Uterus (tissue), 3 donors: ENCODE measurements at regions not wholly inside any gene's neighbourhood (a gene's known extent, or its start where the extent isn't known, plus 50 kb on each side); places are given as distances from the start of the nearest gene placed in this dataset.
"Not testable (repeated sequence)": the region's sequence is repeated elsewhere in the genome, so short reads cannot be mapped to it uniquely, and the experiment has no call there.

Experiments used
- DNase-seq, 2 donors: peaks; one replicate each; pipeline ENCODE4 v3.0.0-alpha.2; 2019 to 2020
- H3K27ac ChIP-seq, 2 donors: fragments of 200-600 bp; sonication (generic); 1 replicate in 1 of 2; 2 replicates in 1 of 2; pipeline ENCODE4 v1.5.1; 2016 to 2018
- H3K27me3 ChIP-seq, 2 donors: fragments of 200-600 bp; sonication (generic); one replicate each; pipeline ENCODE4 v1.5.1; 2018 to 2019; ENCODE audit warnings: control low read depth in 1 of 2
- H3K36me3 ChIP-seq, 2 donors: fragments of 200-600 bp; sonication (generic); one replicate each; pipeline ENCODE4 v1.5.1; 2019; ENCODE audit warnings: control low read depth in 1 of 2
- H3K4me1 ChIP-seq, 2 donors: fragments of 200-600 bp; sonication (generic); one replicate each; pipeline ENCODE4 v1.5.1; 2018 to 2019; ENCODE audit warnings: control low read depth in 1 of 2
- H3K4me3 ChIP-seq, 2 donors: fragments of 200-600 bp; sonication (generic); 1 replicate in 1 of 2; 2 replicates in 1 of 2; pipeline ENCODE4 v1.5.1; 2018 to 2019; ENCODE audit warnings: mild to moderate bottlenecking in 1 of 2
- H3K9me3 ChIP-seq, 2 donors: fragments of 200-600 bp; sonication (generic); one replicate each; pipeline ENCODE4 v1.5.1; 2019; ENCODE audit warnings: control low read depth in 1 of 2
- POLR2A ChIP-seq, 2 donors: fragments of 450-650 bp; IDR thresholded peaks; one replicate each; pipeline ENCODE4 v1.6.1; 2016; ENCODE audit warnings: antibody characterized with exemption in 2 of 2, mild to moderate bottlenecking in 1 of 2, moderate library complexity in 1 of 2
- intact Hi-C: fragments of 100-400 bp; cut with DNase I; formaldehyde crosslinking; loops from one replicate; pipeline ENCODE4 v1.15.1; 2023; ENCODE audit warnings: low total_unique reads
- TF ChIP-seq, protein P1 (sequence below), 4 experiments: fragments of 200-600 bp in 2 of 4; fragments of 450-650 bp in 2 of 4; sonication (generic) in 2 of 4; IDR thresholded peaks; one replicate each; pipeline ENCODE4 v1.5.1; 2016 to 2019; ENCODE audit warnings: antibody characterized with exemption in 4 of 4, mild to moderate bottlenecking in 2 of 4, moderate library complexity in 1 of 4
- donor health status: DM: yes; HTN: yes; CAD: no.

DNA sequence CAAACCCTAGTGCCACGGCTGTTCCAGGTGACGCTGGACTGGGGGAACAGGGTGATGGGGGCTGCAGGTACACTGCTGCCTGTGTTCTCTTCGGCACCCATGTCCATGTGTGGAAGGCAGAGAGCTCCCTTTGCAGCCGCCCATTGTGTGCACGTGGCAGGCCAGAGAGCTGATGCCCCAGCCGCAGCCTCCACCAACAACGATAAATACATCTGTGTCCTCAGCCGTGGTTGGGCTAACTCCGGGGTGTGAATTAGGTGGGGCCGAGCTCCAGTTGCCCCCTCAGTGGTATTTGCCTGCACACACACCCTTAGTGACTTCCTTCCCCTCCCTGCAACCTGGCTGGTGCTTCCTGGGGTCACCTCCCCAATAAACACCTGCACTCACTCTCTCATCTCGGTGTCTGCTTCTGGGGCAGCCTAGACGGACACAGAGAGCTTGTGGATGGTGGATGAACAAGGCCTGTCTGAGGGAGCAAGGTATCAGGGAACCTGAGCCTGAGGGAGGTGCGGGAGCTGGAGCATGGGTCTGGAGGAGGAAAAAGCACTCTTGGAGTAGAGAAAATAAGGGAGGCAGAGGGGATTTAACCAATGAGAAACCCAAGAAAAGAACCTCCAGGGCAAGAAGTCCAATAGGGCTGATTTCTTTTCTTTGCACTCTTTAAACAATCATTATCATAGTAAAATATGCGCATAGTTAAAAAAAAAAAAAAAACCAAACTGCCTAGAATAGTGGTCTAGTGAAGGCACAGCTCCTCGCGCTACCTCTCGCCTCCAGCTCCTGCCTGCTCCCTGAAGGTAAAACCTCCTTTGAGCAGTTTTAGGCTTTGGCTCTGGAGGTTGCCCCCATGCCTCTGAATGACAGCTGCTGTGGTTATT is 112.6 kb downstream of the ZNF664 start:
- intact Hi-C loops: no loop called here
- Histone ChIP-seq H3K36me3 (no peaks in the 10 kb centered on the region), H3K4me3 (no peak overlapping the region), H3K9me3 (no peaks in the 10 kb centered on the region), H3K27ac (no peak overlapping the region), H3K27me3 (no peaks in the 10 kb centered on the region), H3K4me1 (no peaks in the 10 kb centered on the region)
- DNase-seq: no peak
- TF ChIP-seq, protein P1, sequence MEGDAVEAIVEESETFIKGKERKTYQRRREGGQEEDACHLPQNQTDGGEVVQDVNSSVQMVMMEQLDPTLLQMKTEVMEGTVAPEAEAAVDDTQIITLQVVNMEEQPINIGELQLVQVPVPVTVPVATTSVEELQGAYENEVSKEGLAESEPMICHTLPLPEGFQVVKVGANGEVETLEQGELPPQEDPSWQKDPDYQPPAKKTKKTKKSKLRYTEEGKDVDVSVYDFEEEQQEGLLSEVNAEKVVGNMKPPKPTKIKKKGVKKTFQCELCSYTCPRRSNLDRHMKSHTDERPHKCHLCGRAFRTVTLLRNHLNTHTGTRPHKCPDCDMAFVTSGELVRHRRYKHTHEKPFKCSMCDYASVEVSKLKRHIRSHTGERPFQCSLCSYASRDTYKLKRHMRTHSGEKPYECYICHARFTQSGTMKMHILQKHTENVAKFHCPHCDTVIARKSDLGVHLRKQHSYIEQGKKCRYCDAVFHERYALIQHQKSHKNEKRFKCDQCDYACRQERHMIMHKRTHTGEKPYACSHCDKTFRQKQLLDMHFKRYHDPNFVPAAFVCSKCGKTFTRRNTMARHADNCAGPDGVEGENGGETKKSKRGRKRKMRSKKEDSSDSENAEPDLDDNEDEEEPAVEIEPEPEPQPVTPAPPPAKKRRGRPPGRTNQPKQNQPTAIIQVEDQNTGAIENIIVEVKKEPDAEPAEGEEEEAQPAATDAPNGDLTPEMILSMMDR (IDR thresholded peaks at IDR 0.05): no peak
- TF ChIP-seq POLR2A (IDR thresholded peaks at IDR 0.05): no peak

DNA sequence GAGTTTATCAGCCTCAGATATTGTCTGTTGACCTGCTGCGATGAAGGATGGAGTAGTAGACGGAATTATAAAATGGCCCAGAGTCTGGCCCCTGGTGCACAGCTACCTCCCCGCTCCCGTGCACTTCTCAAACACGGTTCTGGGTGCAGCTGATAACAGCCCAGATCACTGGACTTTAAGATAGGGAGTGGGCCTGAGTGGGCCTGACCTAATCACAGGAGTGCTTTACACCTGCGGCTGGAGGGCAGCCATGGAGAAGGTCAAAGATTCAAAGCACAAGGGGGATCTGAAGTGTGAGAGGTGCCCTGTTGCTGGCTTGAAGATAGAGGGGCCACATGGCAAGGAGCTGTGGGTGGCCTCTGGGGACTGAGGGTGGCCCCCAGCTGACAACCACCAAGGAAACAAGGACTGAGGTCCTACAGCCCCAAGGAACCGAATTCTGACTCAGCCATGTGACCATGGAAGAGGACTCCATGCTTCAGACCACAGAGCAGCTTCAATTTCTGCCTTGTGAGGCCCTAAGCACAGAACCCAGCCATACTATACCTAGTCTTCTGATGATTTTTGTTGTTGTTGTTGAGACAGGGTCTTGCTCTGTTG is 113.4 kb downstream of the ZNF664 start:
- no peak for DNase-seq
- intact Hi-C loops: no loop called here
- no peak for TF ChIP-seq POLR2A (IDR thresholded peaks at IDR 0.05)
- TF ChIP-seq, protein P1 (IDR thresholded peaks at IDR 0.05): no peak
- Histone ChIP-seq H3K27ac (no peak overlapping the region), H3K36me3 (no peaks in the 10 kb centered on the region), H3K27me3 (no peaks in the 10 kb centered on the region), H3K4me3 (no peak overlapping the region), H3K9me3 (no peaks in the 10 kb centered on the region), H3K4me1 (no peaks in the 10 kb centered on the region)

DNA sequence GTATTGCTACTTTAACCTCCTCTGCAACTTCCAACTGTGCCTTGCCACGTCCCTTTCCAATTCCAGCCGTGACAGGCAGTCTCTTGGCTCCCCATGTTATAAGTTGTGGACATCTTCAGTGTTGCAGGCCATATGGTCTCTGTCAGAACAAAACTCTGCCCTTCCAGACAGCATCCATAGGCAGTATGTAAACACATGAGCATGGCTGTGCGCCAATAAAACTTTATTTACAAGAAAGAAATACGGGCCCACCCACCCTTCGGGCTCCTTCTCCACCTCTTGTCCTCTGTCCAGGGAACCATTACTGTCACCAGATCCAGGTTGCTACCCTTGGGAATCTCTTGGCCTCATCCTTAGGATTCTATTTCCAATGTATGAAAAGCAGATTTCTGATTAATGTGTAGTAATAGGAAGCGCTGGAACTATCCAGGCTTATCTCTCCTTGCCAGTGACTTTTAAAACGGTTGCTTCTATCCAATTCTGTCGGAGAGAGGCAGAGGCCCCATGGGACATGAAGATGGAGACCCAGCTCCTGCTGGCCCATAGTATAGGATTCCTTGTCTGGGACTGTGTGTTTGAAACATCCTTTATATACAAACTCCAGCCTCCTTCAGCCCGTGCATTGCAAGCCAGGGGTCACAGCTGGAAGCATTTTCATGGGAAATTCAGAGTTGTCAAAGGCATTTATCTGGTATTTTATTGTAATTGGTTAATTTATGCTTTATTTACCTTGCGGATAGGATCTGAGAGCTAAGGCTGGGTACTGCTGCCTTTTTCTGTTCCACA is 114.4 kb downstream of the ZNF664 start:
- Histone ChIP-seq H3K27me3 (no peaks in the 10 kb centered on the region), H3K27ac (no peak overlapping the region), H3K4me3 (no peak overlapping the region), H3K4me1 (no peaks in the 10 kb centered on the region), H3K36me3 (no peaks in the 10 kb centered on the region), H3K9me3 (no peaks in the 10 kb centered on the region)
- intact Hi-C loops: no loop called here
- TF ChIP-seq, protein P1 (IDR thresholded peaks at IDR 0.05): no peak
- no peak for TF ChIP-seq POLR2A (IDR thresholded peaks at IDR 0.05)
- no peak for DNase-seq

DNA sequence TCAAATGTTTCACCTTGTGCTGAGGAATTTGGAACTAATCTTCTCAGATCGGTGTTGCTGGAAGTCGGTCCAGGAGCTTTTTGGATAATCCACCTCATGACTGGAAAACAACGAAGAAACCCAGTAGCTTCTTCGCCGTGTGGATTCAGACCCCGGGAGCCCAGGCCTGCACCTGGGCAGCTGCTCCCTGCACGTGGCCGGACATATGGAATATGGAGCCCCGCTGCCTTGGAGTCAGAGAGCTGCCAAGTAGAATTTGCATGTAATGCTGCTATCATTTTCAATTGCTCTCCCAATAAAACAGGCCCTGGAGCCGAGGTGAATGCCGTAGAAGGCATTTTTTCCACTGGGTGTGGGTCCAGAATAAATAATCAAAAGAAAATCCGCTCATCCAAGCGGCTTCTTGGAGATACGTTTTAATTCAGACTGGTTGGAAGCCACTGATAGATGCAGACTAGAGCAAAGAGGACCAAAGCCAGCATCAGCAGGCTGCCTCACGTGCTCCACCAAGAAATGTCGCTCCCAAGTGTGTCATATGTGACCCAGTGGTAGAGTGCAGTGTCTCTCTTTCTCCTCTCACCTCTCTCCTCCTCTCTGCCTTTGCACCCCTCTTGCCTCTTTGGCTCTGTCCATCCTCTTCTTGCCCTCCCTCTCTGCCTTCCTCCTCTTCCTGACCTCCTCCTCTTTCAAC is 115.3 kb downstream of the ZNF664 start:
- Histone ChIP-seq H3K27me3 (no peaks in the 10 kb centered on the region), H3K4me1 (no peaks in the 10 kb centered on the region), H3K4me3 (no peak overlapping the region), H3K9me3 (no peaks in the 10 kb centered on the region), H3K27ac (no peak overlapping the region), H3K36me3 (no peaks in the 10 kb centered on the region)
- no peak for TF ChIP-seq POLR2A (IDR thresholded peaks at IDR 0.05)
- TF ChIP-seq, protein P1 (IDR thresholded peaks at IDR 0.05): no peak
- intact Hi-C loops: no loop called here
- DNase-seq: no peak

DNA sequence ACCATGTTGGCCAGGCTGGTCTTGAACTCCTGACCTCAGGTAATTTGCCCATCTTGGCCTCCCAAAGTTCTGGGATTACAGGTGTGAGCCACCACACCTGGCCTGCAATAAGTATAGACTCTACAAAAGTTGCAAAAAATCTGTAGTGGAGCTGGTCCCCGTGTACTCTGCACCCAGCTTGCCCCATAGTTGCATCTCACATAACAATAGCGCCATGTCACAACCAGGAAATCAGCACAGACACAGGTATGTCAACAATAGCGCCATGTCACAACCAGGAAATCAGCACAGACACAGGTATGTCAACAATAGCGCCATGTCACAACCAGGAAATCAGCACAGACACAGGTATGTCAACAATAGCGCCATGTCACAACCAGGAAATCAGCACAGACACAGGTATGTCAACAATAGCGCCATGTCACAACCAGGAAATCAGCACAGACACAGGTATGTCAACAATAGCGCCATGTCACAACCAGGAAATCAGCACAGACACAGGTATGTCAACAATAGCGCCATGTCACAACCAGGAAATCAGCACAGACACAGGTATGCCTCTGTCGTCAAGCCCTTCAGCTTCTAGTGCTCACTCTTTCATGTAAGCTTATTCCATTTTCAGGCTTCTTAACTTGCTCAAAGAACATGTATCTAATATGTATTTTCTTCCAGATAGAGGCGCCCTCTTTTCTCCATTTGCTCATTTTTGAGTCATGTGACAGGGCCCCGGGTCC is 116.3 kb downstream of the ZNF664 start:
- H3K27ac ChIP-seq, intact Hi-C loops, H3K36me3 ChIP-seq, H3K27me3 ChIP-seq, H3K4me1 ChIP-seq, H3K4me3 ChIP-seq, DNase-seq, H3K9me3 ChIP-seq: not testable (repeated sequence)
